Esophagus squamous epithelium (tissue), 5 donors: ENCODE measurements at regions not wholly inside any gene's neighbourhood (a gene's known extent, or its start where the extent isn't known, plus 50 kb on each side); places are given as distances from the start of the nearest gene placed in this dataset.

Experiments used
- DNase-seq: peaks from one replicate; lab custom pipeline; 2025; lab: John Stamatoyannopoulos, UW
- H3K27ac ChIP-seq, 4 donors: fragments of 200-600 bp; sonication (generic); one replicate each; pipeline ENCODE4 v1.5.1; 2016 to 2019; ENCODE audit warnings: mild to moderate bottlenecking in 1 of 4
- H3K27me3 ChIP-seq, 4 donors: fragments of 200-600 bp; sonication (generic); 1 replicate in 3 of 4; 2 replicates in 1 of 4; pipeline versions ENCODE4 v1.5.1 to v1.6.0; 2017 to 2021; ENCODE audit warnings: antibody characterized with exemption in 1 of 4
- H3K36me3 ChIP-seq, 3 donors: fragments of 200-600 bp; sonication (generic); one replicate each; pipeline ENCODE4 v1.5.1; 2016 to 2019
- H3K4me1 ChIP-seq, 3 donors: fragments of 200-600 bp; sonication (generic); one replicate each; pipeline ENCODE4 v1.5.1; 2017 to 2019
- H3K4me3 ChIP-seq, 4 donors: fragments of 200-600 bp; sonication (generic); 1 replicate in 3 of 4; 2 replicates in 1 of 4; pipeline ENCODE4 v1.5.1; 2016 to 2019; ENCODE audit warnings: mild to moderate bottlenecking in 2 of 4, moderate library complexity in 1 of 4
- H3K9me3 ChIP-seq, 3 donors: fragments of 200-600 bp; sonication (generic); one replicate each; pipeline ENCODE4 v1.5.1; 2016 to 2019
- POLR2A ChIP-seq, 4 donors: fragments of 450-650 bp; IDR thresholded peaks; one replicate each; pipeline ENCODE4 v1.6.1; 2017; ENCODE audit warnings: antibody characterized with exemption in 4 of 4, mild to moderate bottlenecking in 4 of 4, moderate library complexity in 3 of 4
- WGBS, 2 donors: methylation state at CpG; one replicate each; pipeline ENCODE4 v1.1.5; 2018; 5-methylcytosine and 5-hydroxymethylcytosine counted together
- intact Hi-C: fragments of 100-400 bp; cut with DNase I; formaldehyde crosslinking; loops from one replicate; pipeline ENCODE4 v1.15.0; 2022
- TF ChIP-seq, protein P1 (sequence below), 6 experiments: fragments of 450-650 bp in 4 of 6; fragments of 200-600 bp in 2 of 6; sonication (generic) in 2 of 6; IDR thresholded peaks; one replicate each; pipeline ENCODE4 v1.5.1; 2016 to 2019; ENCODE audit warnings: antibody characterized with exemption in 6 of 6, mild to moderate bottlenecking in 4 of 6, moderate library complexity in 4 of 6
- donor health status: DM: yes; HTN: yes; CAD: no.

DNA sequence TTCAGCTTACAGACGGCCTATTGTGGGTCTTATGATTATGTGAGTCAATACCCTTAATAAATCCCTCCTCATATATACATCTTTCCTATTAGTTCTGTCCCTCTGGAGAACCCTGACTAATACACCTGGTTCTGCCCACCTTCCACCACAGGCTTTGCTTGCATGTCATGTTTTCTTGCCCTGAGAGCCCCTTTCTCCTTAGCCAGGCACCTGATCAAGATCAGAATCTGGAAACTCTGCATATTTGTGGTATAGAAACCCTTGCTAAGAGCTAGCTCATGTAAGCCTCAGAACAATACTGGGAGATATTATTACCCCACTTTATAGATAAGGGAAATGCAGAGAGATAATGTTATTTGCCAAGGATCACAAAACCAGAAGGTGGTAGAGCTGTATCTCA is 52.9 kb upstream of the JDP2 start:
- H3K27ac ChIP-seq = no peak overlapping the region
- H3K4me3 ChIP-seq = no peak overlapping the region
- no peak for DNase-seq
- no peaks in the 10 kb centered on the region for H3K4me1 ChIP-seq
- no peaks in the 10 kb centered on the region for H3K36me3 ChIP-seq
- H3K9me3 ChIP-seq = no peaks in the 10 kb centered on the region
- WGBS, 2 donors = 75 to 93% methylated on average over 1 of the region's 1 CpG
- no peaks in the 10 kb centered on the region for H3K27me3 ChIP-seq
- no peak for TF ChIP-seq POLR2A (IDR thresholded peaks at IDR 0.05)
- TF ChIP-seq, protein P1, sequence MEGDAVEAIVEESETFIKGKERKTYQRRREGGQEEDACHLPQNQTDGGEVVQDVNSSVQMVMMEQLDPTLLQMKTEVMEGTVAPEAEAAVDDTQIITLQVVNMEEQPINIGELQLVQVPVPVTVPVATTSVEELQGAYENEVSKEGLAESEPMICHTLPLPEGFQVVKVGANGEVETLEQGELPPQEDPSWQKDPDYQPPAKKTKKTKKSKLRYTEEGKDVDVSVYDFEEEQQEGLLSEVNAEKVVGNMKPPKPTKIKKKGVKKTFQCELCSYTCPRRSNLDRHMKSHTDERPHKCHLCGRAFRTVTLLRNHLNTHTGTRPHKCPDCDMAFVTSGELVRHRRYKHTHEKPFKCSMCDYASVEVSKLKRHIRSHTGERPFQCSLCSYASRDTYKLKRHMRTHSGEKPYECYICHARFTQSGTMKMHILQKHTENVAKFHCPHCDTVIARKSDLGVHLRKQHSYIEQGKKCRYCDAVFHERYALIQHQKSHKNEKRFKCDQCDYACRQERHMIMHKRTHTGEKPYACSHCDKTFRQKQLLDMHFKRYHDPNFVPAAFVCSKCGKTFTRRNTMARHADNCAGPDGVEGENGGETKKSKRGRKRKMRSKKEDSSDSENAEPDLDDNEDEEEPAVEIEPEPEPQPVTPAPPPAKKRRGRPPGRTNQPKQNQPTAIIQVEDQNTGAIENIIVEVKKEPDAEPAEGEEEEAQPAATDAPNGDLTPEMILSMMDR (IDR thresholded peaks at IDR 0.05) = no peak
- intact Hi-C loops = no loop called here

DNA sequence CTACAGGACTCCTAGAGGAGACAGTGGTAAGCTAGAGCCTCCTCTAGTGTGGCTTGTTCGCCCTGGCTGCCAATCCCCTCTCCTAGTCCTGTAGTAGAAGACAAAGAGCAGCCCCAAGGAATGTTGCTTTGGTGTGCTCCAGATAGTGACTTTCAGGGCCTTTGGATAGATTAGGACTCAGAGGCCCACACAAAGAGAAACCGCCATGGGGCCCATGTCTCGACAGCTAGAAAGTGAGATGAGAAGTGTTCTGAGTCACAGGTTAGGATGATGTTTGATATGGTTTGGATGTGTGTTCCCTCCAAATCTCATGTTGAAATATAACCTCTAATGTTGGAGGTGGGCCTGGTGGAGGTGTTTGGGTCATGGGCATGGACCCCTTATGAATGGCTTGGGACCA is 51.8 kb upstream of the JDP2 start:
- H3K4me1 ChIP-seq = peaks cover 0 to 3% (median 0%) of the 10 kb centered on the region in 3 donors
- intact Hi-C loops = no loop called here
- H3K27me3 ChIP-seq = no peaks in the 10 kb centered on the region
- no peak overlapping the region for H3K27ac ChIP-seq
- H3K4me3 ChIP-seq = no peak overlapping the region
- TF ChIP-seq, protein P1 (IDR thresholded peaks at IDR 0.05) = no peak
- WGBS, 2 donors = 80 to 92% methylated on average over 2 to 3 of the region's 3 CpGs
- H3K36me3 ChIP-seq = no peaks in the 10 kb centered on the region
- DNase-seq = no peak
- H3K9me3 ChIP-seq = no peaks in the 10 kb centered on the region
